ENCODE measurements at regions not wholly inside any gene's neighbourhood (a gene's known extent, or its start where the extent isn't known, plus 50 kb on each side); places are given as distances from the start of the nearest gene placed in this dataset.

- 68% methylated on average over 9 of the region's 9 CpGs for WGBS (ENCODE audit: low lambda C conversion rate)
- no peaks in the 10 kb centered on the region for H3K27me3 ChIP-seq (ENCODE audit: insufficient read depth)
- H3K9me3 ChIP-seq: no peaks in the 10 kb centered on the region
- H3F3A ChIP-seq (replicated peaks; ENCODE audit: insufficient read depth): no peaks in the 10 kb centered on the region
- peak; percentile 47 for DNase-seq
- TF ChIP-seq MXI1 (IDR thresholded peaks at IDR 0.05; ENCODE audit: low read depth, low read length): no peak
- no peak for TF ChIP-seq GATA2 (CRISPR knock-in tag; IDR thresholded peaks at IDR 0.05)
- TF ChIP-seq EZH2phosphoT487 (IDR thresholded peaks at IDR 0.05; ENCODE audit: borderline replicate concordance, low read depth): no peak
- TF ChIP-seq POLR2AphosphoS5 (IDR thresholded peaks at IDR 0.05; ENCODE audit: low read depth, low read length): no peak
- no peak for TF ChIP-seq YY1 (IDR thresholded peaks at IDR 0.05; ENCODE audit: low read depth)
- TF ChIP-seq CTCF (IDR thresholded peaks at IDR 0.05): no peak
- TF ChIP-seq, protein P1, sequence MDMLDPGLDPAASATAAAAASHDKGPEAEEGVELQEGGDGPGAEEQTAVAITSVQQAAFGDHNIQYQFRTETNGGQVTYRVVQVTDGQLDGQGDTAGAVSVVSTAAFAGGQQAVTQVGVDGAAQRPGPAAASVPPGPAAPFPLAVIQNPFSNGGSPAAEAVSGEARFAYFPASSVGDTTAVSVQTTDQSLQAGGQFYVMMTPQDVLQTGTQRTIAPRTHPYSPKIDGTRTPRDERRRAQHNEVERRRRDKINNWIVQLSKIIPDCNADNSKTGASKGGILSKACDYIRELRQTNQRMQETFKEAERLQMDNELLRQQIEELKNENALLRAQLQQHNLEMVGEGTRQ (IDR thresholded peaks at IDR 0.05; ENCODE audit: borderline replicate concordance, low read depth, low read length): no peak
- peak overlapping the region in 1 of 2 experiments; percentile 89; a peak in 2 of 4 replicates for H3K27ac ChIP-seq (ENCODE audit: low read depth in 2 of 2, low read length in 1 of 2)
- H3K4me1 ChIP-seq (ENCODE audit: control insufficient read depth in 1 of 2, insufficient read depth in 2 of 2, low read depth in 1 of 2, low read length in 1 of 2): peaks cover 0 to 56% of the 10 kb centered on the region in 2 experiments; a peak in 2 of 4 replicates
- no peak overlapping the region for H3K4me3 ChIP-seq (ENCODE audit: low read depth in 2 of 2, low read length in 1 of 2)
- H3K9ac ChIP-seq: no peak overlapping the region
- no peaks in the 10 kb centered on the region for H3K9me2 ChIP-seq
- no peaks in the 10 kb centered on the region for H4K20me1 ChIP-seq (ENCODE audit: insufficient read depth)
- POLR2A ChIA-PET: interaction anchor here (2.5 kb wide), 1 partner anchor 9 kb away, joined by 7 read pairs; no protein-coding TSS in a partner anchor
- CTCF ChIA-PET: interaction anchor here (1.2 to 1.7 kb wide), 2 partner anchors 8 to 43 kb away, joined by 3 to 5 read pairs; no protein-coding TSS in a partner anchor
- no peak overlapping the region for H2AFZ ChIP-seq (ENCODE audit: low read depth)
- H3K79me2 ChIP-seq (ENCODE audit: insufficient read depth): no peaks in the 10 kb centered on the region
- no peak overlapping the region for H3K4me2 ChIP-seq
- H3K36me3 ChIP-seq (replicated peaks in 1 of 2; ENCODE audit: control insufficient read depth in 1 of 2, insufficient read depth in 2 of 2, low read length in 1 of 2): no peaks in the 10 kb centered on the region
These were observed 164.2 kb downstream of the MACROH2A1 start for GRCh38 chr5:135234666-135235401.

- Histone ChIP-seq H3F3A (replicated peaks; ENCODE audit: insufficient read depth) (no peaks in the 10 kb centered on the region), H2AFZ (ENCODE audit: low read depth) (no peak overlapping the region), H3K27me3 (ENCODE audit: insufficient read depth) (no peaks in the 10 kb centered on the region), H3K27ac (ENCODE audit: low read depth in 2 of 2, low read length in 1 of 2) (peak overlapping the region in 1 of 2 experiments; percentile 89; a peak in 2 of 4 replicates), H3K4me3 (ENCODE audit: low read depth in 2 of 2, low read length in 1 of 2) (no peak overlapping the region), H3K4me1 (ENCODE audit: control insufficient read depth in 1 of 2, insufficient read depth in 2 of 2, low read depth in 1 of 2, low read length in 1 of 2) (peaks cover 0 to 50% of the 10 kb centered on the region in 2 experiments; a peak in 2 of 4 replicates), H4K20me1 (ENCODE audit: insufficient read depth) (no peaks in the 10 kb centered on the region), H3K4me2 (no peak overlapping the region), H3K9me2 (no peaks in the 10 kb centered on the region), H3K9ac (no peak overlapping the region), H3K36me3 (replicated peaks in 1 of 2; ENCODE audit: control insufficient read depth in 1 of 2, insufficient read depth in 2 of 2, low read length in 1 of 2) (no peaks in the 10 kb centered on the region), H3K79me2 (ENCODE audit: insufficient read depth) (no peaks in the 10 kb centered on the region), H3K9me3 (no peaks in the 10 kb centered on the region)
- POLR2A ChIA-PET: interaction anchor here (2.5 kb wide), 1 partner anchor 9 kb away, joined by 7 read pairs; no protein-coding TSS in a partner anchor
- peak; percentile 58 for DNase-seq
- CTCF ChIA-PET: interaction anchor here (1.2 to 1.7 kb wide), 3 partner anchors 16 to 42 kb away, joined by 3 to 5 read pairs (median 4); no protein-coding TSS in a partner anchor
- WGBS (ENCODE audit: low lambda C conversion rate): 86% methylated on average over 12 of the region's 12 CpGs
- TF ChIP-seq CHD2 (IDR thresholded peaks at IDR 0.05; ENCODE audit: low read length, partially characterized antibody): peak; percentile 26
- TF ChIP-seq MAX (IDR thresholded peaks at IDR 0.05; ENCODE audit: low read depth): no peak
- TF ChIP-seq, protein P2, sequence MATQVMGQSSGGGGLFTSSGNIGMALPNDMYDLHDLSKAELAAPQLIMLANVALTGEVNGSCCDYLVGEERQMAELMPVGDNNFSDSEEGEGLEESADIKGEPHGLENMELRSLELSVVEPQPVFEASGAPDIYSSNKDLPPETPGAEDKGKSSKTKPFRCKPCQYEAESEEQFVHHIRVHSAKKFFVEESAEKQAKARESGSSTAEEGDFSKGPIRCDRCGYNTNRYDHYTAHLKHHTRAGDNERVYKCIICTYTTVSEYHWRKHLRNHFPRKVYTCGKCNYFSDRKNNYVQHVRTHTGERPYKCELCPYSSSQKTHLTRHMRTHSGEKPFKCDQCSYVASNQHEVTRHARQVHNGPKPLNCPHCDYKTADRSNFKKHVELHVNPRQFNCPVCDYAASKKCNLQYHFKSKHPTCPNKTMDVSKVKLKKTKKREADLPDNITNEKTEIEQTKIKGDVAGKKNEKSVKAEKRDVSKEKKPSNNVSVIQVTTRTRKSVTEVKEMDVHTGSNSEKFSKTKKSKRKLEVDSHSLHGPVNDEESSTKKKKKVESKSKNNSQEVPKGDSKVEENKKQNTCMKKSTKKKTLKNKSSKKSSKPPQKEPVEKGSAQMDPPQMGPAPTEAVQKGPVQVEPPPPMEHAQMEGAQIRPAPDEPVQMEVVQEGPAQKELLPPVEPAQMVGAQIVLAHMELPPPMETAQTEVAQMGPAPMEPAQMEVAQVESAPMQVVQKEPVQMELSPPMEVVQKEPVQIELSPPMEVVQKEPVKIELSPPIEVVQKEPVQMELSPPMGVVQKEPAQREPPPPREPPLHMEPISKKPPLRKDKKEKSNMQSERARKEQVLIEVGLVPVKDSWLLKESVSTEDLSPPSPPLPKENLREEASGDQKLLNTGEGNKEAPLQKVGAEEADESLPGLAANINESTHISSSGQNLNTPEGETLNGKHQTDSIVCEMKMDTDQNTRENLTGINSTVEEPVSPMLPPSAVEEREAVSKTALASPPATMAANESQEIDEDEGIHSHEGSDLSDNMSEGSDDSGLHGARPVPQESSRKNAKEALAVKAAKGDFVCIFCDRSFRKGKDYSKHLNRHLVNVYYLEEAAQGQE (IDR thresholded peaks at IDR 0.05; ENCODE audit: low read depth, low read length): no peak
These were observed 164.8 kb downstream of the MACROH2A1 start for GRCh38 chr5:135234242-135234641.
